Activated T-cell treated with anti-CD3 and anti-CD28 coated beads, Interleukin-2, amount 50 U/mL, for 1 hour (primary cell): ENCODE measurements at regions not wholly inside any gene's neighbourhood (a gene's known extent, or its start where the extent isn't known, plus 50 kb on each side); places are given as distances from the start of the nearest gene placed in this dataset.

ENCODE experiments used
- DNase-seq: peaks from one replicate; pipeline ENCODE4 v3.0.0-alpha.2; 2020

DNA sequence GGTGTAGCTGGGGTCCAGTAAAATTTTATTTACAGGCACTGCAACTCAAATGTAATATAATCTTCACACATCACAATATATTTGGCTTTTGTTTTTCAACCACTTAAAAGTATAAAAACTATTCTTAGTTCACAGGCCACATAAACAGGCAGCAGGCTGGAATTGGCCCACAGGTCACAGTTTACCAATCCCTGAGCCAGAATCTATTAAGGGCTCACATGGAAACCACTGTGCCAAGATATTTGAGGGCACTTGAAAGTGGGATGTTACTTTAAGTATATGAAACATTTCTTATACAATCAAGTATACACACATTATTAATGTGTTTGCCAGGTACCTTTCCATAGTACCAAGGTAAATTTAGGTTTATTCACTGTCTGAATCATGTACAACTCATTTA lies 71.9 kb upstream of the PRDX6 start:
- no peak for DNase-seq

- DNase-seq = no peak
Measured at GRCh38 chr1:173405834-173406233, 71.3 kb upstream of the PRDX6 start.

- DNase-seq = no peak
Measured at GRCh38 chr1:173406783-173407230, 70.3 kb upstream of the PRDX6 start.

DNA sequence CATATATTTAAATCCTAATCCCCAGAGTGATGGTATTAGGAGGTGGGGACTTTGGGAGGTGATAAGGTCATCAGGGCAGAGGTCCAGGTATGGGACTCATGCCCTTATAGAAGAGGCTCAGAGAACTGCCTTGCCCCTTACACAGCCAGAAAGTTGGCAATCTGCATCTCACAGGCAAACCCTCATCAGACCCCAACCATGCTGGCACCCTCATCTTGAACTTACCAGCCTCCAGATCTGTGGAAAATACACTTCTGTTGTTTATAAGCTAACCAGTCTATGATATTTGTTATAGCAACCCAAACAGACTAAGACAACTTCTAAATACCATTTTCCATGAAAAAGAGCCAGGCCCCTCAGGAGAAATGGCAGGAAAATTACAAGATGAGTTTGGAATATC lies 69.3 kb upstream of the PRDX6 start:
- no peak for DNase-seq

GRCh38 chr1:173408886-173409285 lies 68.2 kb upstream of the PRDX6 start:
- DNase-seq = no peak

GRCh38 chr1:173409613-173410012 lies 67.5 kb upstream of the PRDX6 start:
- no peak for DNase-seq

GRCh38 chr1:173410133-173410793 lies 66.9 kb upstream of the PRDX6 start:
- DNase-seq = no peak

- no peak for DNase-seq
Measured at GRCh38 chr1:173410794-173411236, 66.3 kb upstream of the PRDX6 start.

DNA sequence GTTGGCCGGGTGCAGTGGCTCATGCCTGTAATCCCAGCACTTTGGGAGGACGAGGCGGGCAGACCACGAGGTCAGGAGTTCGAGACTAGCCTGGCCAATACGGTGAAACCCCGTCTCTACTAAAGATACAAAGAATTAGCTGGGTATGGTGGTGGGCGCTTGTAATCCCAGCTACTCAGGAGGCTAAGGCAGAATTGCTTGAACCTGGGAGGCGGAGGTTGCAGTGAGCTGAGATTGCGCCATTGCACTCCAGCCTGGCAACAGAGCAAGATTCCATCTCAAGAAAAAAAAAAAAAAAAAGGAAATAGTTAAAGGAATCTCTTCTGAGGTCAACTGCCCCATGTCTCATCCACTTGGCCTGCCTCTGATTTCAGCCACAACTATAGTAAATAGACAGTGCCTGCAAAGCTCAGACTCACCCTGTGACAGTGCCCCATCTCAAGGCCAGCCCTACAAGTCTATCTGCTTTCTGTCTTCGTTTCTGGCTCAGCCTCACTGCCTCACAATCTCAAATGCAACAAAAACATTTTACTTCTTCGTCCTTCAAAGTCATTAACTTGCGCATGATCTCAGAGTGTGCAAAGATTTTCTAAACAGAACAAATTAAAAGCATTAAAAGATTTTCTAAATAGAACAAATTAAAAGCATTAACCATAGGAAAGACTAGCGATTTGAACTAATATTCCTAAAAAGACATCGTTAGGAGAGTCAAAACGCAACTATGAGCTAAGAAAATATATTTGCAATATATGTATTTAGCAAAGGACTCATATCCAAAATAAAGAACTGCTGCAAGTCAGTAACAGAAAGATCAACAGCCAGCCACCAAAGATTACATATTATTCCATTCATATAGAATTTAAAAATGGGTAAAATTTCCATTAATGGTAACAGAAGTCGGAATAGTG lies 65.0 kb upstream of the PRDX6 start:
- no peak for DNase-seq

DNA sequence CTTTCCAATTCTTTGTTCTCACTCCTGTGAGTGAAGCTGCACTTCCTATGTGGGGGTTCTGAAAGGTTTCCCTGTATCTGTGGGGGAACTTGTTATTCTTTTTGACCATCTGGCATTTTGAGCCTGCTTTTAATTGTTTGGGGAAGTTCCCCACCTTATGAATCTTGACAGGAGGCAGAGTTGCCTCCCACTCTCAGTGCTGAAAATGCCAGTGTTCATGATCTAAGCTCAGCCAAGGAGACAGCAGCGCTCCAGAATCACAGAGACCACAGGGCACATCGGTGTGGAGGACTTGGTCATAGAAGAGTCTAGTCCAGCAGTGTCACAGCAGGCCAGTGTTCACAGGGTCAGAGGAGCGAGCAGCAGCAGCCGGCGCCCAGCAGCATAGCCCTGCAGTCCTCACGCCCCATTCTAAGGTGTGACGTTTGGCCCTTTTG lies 63.8 kb upstream of the PRDX6 start:
- DNase-seq = no peak

DNA sequence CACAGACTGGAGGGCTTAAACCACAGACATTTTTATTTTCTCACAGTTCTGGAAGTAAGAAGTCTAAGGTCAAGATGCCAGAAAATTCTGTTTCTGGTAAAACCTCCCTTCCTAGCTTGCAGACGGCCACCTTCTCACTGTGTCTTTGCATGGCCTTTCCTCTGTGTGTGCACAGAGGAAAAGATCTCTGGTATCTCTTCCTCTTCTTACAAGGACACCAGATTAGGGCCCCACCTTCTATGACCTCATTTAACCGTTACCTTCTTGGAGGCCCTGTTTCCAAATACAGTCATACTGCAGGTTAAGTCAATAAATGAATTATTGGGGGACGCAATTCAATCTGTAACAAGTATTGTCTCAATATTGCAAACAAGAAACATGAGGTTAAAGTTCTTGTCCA lies 63.0 kb upstream of the PRDX6 start:
- no peak for DNase-seq

- no peak for DNase-seq
Measured at GRCh38 chr1:173414539-173415226, 62.5 kb upstream of the PRDX6 start.

GRCh38 chr1:173415490-173415889 lies 61.6 kb upstream of the PRDX6 start:
- no peak for DNase-seq

DNA sequence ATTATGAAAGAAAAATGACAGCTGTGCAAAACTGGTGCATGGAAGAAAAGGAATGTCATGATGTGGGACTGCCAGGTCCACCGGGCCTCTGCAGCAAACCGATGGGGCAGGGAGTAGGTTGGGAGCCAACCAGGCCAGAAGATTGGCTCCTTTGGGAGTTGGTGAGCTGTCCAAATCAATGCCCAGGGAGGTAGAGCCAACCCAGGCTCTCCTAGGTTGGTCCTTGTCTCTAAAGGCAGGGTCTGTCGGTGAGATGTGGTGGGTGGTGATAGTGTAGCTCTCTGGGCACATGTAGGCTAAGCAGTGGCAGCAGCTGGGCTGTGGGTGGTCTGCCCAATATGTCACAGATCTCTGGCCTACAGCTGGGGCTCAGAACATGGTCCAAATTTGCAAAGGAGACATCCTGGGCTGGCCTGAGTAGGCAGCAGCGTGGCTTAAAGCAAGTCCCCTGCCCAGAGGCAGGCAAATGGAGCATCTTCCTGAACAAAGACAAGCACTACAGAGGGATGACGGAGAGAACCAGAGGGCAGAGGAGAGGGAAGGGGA lies 61.2 kb upstream of the PRDX6 start:
- no peak for DNase-seq

GRCh38 chr1:173417563-173417962 lies 59.6 kb upstream of the PRDX6 start:
- DNase-seq = no peak

GRCh38 chr1:173418107-173418985 lies 58.8 kb upstream of the PRDX6 start:
- DNase-seq = no peak

DNA sequence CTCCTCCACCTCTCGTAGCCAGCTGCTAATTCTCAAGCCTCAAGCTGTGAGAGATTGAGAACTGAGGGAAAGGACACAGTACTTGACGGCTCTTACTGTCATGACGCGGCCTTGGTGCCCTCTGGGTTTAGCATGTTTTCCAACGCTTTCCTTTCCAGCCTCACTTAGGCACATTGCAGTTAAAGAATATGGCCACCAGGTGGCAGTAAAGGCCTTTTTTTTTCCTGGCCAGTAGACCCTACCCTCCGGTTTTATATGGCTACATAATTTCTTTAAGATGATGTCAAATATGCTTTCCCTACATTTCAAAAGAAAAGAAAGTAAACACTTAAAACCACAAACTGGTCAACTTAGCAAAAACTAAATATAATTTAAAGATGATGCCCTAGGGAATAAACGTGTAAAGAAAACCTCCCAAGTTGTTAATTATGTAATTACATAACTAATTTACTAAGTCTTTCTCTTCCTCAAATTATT lies 56.8 kb upstream of the PRDX6 start:
- DNase-seq = peak; percentile 41

DNA sequence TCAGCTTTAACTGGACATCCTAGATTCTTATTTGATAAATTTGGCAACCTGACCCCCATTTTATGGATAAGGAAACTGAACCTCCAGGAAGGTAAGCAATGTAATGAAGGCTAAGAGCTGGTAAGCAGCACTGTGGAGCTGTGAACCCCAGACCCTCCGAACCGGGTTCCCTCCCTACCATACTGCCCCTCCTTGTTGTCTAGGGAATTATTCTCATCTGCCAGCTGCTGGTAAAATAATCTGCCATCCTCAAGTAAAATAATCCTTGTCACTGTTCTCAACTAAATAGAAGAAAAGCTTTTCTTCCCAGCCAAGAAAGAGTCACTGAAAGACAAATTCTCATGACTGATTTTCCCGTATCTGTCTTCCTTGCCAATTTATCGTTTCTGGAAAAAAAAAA lies 55.8 kb upstream of the PRDX6 start:
- DNase-seq = no peak

- no peak for DNase-seq
Measured at GRCh38 chr1:173421789-173422188, 55.3 kb upstream of the PRDX6 start.

GRCh38 chr1:173422456-173422976 lies 54.6 kb upstream of the PRDX6 start:
- no peak for DNase-seq

GRCh38 chr1:173423291-173423690 lies 53.8 kb upstream of the PRDX6 start:
- DNase-seq = no peak

GRCh38 chr1:173424143-173424542 lies 53.0 kb upstream of the PRDX6 start:
- no peak for DNase-seq
